HL-60 (cell line): ENCODE measurements at regions not wholly inside any gene's neighbourhood (a gene's known extent, or its start where the extent isn't known, plus 50 kb on each side); places are given as distances from the start of the nearest gene placed in this dataset.

Experiments used
- DNase-seq, 2 experiments: peaks; one replicate each; pipeline ENCODE4 v3.0.0-alpha.2; 2010 to 2020; ENCODE audit warnings: low read depth in 1 of 2, low spot score in 1 of 2
- H3K27ac ChIP-seq: fragments of 250-450 bp; sonication (Bioruptor Pico); replicated peaks from 2 replicates; pipeline ENCODE4 v1.5.1; 2020; ENCODE audit warnings: mild to moderate bottlenecking, moderate library complexity
- H3K27me3 ChIP-seq: fragments of 250-450 bp; sonication (Bioruptor Pico); 2 replicates; pipeline ENCODE4 v1.5.1; 2021; ENCODE audit warnings: mild to moderate bottlenecking, moderate library complexity; ENCODE audit not compliant: insufficient read depth, poor library complexity, severe bottlenecking
- H3K4me3 ChIP-seq: replicated peaks from 2 replicates; pipeline ENCODE4 v1.5.1; 2011; ENCODE audit warnings: mild to moderate bottlenecking, control low read depth, low read length; ENCODE audit not compliant: insufficient read depth
- CTCF ChIP-seq: IDR thresholded peaks from one replicate; pipeline ENCODE4 v1.5.1; 2011; ENCODE audit warnings: low read length, control low read depth, inconsistent platforms; ENCODE audit not compliant: insufficient read depth
- GABPA ChIP-seq: IDR thresholded peaks from 2 replicates; pipeline ENCODE4 v1.6.1; 2012; ENCODE audit warnings: low read depth
- POLR2AphosphoS5 ChIP-seq: IDR thresholded peaks from 2 replicates; pipeline ENCODE4 v1.6.1; 2012; ENCODE audit warnings: low read depth
- REST ChIP-seq: IDR thresholded peaks from 2 replicates; pipeline ENCODE4 v1.6.1; 2012; ENCODE audit warnings: low read depth; ENCODE audit not compliant: insufficient replicate concordance
- SPI1 ChIP-seq: IDR thresholded peaks from 2 replicates; pipeline ENCODE4 v1.6.1; 2012; ENCODE audit warnings: low read depth, mild to moderate bottlenecking, borderline replicate concordance

- no peak overlapping the region for H3K4me3 ChIP-seq
- H3K27me3 ChIP-seq = no peaks in the 10 kb centered on the region
- no peak for DNase-seq
- no peak for TF ChIP-seq CTCF
- no peak for TF ChIP-seq REST
- TF ChIP-seq SPI1 = no peak
- no peak for TF ChIP-seq POLR2AphosphoS5
- TF ChIP-seq GABPA = no peak
- no peak overlapping the region for H3K27ac ChIP-seq
These were observed 247.0 kb downstream of the STK31 start for GRCh38 chr7:23956772-23957576.

GRCh38 chr7:23959821-23960220, 249.8 kb downstream of the STK31 start:
- H3K27ac ChIP-seq = no peak overlapping the region
- TF ChIP-seq CTCF (no peak), SPI1 (no peak), REST (no peak), POLR2AphosphoS5 (no peak), GABPA (no peak)
- no peak for DNase-seq
- H3K4me3 ChIP-seq = no peak overlapping the region
- no peaks in the 10 kb centered on the region for H3K27me3 ChIP-seq

GRCh38 chr7:23960361-23960760, 250.3 kb downstream of the STK31 start:
- TF ChIP-seq CTCF (no peak), POLR2AphosphoS5 (no peak), REST (no peak), SPI1 (no peak), GABPA (no peak)
- no peak for DNase-seq
- no peak overlapping the region for H3K27ac ChIP-seq
- H3K4me3 ChIP-seq = no peak overlapping the region
- H3K27me3 ChIP-seq = no peaks in the 10 kb centered on the region
